ENCODE measurements at regions not wholly inside any gene's neighbourhood (a gene's known extent, or its start where the extent isn't known, plus 50 kb on each side); places are given as distances from the start of the nearest gene placed in this dataset.
"Not testable (repeated sequence)": the region's sequence is repeated elsewhere in the genome, so short reads cannot be mapped to it uniquely, and the experiment has no call there.

DNA sequence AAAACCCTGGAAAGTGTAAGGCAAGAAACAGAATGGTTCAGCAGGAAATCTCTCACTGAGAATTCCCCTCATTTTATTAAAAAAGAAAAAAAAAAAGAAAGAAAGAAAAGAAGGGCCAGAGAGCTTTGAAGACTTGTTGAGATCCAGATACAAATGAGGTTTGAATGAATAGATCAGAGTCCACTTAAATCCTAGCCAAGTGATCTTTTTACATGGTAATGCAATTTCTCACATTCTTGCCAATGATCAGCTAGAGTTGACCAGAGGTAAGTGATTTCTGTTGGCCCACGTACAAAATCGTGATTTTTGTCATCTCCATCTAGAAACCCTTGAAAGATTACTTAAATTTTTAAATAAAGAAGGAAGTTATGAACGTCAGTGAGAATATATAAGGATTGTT lies 261.5 kb upstream of the PCSK5 start:
- DNase-seq: no peak

DNA sequence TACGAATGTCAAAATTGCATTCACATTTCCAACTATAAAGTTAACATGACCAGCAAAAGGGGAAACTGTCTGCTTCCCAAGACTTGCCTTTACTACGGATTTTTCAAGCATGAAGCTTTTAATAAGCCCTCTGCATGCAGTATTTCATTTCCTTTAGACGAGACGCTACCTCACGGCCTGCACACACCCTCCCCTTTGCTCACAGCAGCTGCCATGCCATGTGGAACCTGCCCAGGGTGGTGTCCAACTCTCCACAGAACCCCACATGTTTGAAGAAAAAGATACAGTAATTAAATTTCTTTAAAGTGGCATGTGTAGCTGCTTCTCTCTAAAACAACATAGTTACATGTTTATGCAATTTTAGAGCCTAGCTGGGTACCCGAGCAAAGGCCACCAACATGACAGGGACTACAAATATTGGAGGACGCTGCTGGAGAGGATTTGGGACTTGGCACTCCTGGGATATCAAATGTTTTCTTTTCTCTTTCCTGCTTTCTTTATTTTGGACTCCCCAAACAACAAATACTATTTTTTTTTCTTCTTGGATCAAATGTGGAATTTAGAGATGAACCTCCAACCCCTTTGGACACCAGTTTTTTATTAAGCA lies 256.9 kb upstream of the PCSK5 start:
- DNase-seq: no peak

DNA sequence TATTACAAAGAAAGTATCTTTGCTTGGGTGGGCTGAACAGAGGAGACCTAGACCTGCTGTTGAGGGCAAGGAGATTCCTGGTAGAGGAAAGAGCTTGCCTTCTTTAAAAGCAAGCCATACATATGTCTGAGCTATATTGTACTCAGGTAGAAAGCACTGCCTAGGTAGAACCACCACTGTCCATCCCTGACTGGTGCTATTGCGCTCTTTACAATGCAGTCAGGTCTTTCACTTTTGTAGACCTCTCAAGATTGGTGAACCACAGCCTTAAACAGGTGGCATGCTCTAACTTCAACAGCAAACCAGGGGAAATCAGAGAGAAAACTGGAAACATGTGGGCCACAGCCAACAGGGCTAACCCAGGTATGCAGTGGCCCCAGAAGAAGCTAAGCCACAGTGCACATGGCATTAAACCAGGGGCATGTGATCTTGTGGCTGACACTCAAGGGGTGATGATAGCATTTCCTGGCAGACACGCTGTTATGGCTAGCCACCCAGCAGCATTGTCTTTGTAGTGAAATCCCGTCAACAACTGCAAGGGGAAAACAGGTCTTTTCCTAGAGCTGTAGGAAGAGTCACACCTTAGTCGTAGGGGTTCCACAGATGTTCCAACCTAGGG lies 253.9 kb upstream of the PCSK5 start:
- no peak for DNase-seq

DNA sequence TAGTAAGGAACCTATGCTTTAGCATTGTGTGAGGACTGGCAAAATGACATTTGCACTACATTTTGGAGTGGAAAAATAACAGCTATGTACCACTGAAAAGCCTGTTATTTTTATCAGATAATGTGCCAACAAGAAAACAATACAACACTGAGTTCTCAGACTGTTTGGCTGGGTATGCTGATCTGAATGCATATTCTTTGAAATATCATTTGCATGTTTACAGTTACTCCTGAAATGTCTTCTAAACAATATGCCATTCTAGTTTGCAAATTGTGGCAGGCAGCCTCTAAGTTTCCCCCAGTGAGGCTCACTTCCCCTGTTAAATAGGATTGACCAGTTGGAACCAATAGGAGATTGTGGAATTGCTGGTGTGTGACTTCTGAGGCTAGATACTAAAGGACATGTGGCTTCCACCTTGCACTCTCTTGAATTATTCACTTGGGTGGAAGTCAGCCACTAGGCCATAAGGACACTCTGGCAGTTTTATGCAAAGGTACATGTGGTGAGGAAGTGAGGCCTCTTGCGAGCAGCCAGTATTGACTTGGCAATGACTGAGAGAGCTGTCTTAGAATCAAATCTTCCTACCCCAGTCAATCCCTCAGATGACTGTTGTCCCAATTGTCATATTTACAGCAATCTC lies 250.4 kb upstream of the PCSK5 start:
- no peak for DNase-seq

DNA sequence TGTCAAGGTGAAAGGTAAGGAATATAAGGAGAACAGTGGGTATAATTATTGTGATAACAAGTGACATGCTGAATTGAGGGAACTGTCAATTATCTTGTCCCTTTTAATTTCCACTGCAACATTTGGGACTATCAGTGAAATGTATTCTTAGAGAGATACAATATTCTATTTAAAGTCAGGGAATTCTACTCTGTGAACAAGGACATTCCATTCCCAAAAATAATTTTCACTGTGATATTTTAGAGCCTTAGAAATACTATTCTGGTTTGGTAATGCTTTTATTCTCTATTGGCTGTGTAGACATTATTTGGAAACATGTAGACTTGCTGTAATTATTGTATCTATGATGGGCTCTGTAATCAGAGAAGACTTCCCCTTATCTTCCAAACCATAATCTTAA lies 248.0 kb upstream of the PCSK5 start:
- no peak for DNase-seq

DNA sequence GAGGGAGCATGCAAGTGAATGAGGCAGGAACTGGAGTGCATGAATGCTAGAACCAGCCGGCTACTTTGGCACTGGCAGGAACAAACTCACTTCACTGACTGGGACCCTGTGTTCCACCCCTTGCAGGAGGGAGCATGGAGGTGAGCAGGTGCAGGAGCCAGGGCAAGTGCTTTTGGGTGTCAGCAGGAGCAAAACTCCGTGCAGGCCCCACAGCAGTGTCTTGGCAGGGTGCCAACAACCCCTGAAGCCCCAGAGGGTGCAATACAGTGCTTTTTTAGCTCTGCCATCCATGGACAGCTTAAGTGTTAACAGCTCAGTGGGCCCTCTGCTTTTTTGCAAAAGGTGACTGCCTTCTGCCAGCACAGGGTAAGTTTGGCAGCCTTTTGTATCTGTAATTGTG lies 245.8 kb upstream of the PCSK5 start:
- DNase-seq: no peak

DNA sequence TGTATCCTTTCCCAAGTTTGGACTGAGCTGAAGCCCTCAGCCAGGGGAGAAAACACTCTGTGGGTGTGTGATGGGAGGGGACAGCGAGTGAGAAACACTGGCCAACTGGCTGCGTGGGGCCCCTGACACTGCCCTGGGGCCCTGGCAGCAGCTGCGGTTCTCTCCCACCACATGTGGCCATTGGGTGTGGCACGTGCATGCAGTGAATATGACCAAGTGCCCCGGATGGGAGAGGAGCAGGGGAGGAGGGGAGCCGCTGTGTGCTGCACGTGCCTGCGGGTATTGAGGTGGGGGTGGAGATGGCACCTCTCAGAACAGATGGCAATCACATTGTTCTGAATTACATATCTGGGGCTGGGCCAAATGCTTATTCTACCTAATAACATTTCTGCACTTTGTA lies 242.4 kb upstream of the PCSK5 start:
- DNase-seq: no peak

DNA sequence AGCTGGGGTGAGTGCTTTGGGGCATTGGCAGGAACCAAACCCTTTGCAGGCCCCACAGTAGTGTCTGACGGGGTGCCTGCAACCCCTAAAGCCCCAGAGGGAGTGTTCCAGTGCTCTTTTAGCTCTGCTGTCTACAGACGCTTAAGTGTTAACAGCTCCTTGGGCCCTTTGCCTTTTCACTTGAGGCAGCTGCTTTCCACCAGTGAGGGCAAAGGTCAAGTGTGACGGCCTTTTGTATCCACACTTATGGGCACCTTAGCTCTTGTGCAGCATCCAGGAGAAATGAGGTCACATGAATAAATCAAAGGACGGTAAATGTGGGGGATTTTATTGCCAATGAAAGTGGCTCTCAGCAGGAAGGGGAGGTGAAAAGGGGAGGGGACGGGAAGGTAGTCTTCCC lies 241.4 kb upstream of the PCSK5 start:
- no peak for DNase-seq

DNA sequence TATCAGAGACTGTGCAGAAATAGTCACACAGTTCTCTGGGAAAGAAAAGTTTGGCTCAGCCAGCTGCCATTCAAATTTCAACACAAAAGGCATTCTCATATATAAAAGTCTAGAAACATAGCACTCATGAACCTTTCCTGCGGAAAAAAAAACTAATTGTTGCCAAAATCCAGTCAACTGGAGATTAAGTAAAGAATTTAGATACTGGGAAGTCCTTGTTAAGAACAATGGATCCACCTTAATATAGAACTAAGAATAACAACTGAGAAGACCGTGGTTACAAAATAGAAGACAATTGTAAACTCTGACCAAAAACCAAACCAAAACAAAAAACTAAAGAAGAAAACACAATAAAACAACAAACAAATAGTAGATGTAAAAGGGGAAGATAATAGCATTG lies 238.8 kb upstream of the PCSK5 start:
- no peak for DNase-seq

DNA sequence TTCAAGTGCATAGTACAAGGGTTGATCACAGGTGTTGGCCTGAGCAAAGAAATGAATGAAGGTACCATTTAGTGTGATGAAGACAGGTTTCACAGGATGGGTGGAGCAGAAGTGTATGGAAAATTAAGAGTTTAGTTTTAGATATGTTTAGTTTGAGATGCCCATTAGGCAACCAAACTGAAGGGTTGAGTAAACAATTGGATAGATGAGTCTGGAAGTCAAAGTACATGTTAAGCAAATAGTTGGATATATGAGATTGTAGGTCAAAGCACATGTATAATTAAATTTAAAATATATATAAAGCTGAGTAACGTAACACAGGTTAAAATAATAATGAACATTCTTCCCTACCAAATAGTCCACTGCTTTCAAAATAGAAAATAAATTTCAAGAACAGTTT lies 237.1 kb upstream of the PCSK5 start:
- DNase-seq: no peak

DNA sequence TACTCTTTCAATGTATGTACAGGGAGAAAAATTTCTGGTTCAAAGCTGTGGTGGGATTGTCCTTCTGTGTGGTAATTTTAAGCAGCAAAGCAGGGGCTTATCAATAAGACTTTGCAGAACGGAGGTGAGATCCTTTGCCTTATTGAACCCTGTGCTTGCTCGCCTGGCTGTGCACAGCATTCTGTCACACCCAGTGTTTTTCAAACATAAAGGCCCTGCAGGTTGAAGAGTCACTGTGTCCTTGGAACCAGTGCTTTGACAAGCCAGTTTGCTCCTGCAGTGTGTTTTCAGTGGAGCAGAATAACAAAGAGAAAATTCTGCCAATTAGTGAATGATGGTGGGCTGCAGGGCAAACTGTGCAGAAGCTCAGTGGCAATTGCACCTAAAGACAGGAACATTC lies 236.7 kb upstream of the PCSK5 start:
- DNase-seq: no peak

DNA sequence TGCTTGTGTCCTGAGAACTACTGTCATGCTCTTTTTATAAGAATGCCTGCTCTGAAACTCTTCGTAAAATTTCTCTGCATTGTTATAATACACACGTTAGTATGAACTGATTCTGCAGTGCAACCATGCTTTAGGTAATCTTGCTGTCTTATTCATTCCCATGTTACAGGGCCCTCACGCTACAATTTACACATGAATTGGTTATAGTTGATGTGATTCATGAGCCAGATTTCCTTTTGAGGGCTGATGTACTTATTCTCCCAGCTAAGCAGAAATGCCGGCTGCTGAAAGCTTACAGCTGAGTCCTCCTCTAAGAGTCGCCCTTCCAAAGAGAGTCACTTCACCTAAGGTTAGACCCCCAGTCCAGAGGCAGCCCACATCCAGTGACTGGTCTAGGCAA lies 233.5 kb upstream of the PCSK5 start:
- DNase-seq: no peak

DNA sequence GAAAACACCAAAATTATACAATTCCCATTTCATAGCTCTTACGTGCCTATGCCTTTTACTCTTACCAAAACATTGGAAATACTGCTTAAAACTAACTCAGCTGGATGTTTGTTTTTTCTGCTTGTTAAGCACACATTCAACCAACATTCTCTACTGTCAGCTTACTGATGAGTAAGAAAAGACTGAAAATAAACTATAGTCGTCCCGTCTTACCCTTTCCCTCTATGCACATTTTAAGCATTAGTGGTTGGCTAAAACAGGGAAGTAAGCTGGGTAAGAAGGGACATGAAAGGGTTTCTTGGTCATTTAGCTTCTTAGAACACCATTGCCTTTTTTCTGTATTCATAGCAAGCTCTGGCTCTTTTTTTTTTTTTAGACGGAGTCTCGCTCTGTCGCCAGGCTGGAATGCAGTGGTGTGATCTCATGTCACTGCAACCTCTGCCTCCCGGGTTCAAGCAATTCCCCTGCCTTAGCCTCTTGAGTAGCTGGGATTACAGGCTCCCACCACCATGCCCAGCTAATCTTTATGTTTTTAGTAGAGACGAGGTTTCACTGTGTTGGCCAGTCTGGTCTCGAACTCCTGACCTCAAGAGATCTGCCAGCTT lies 232.1 kb upstream of the PCSK5 start:
- DNase-seq: no peak

DNA sequence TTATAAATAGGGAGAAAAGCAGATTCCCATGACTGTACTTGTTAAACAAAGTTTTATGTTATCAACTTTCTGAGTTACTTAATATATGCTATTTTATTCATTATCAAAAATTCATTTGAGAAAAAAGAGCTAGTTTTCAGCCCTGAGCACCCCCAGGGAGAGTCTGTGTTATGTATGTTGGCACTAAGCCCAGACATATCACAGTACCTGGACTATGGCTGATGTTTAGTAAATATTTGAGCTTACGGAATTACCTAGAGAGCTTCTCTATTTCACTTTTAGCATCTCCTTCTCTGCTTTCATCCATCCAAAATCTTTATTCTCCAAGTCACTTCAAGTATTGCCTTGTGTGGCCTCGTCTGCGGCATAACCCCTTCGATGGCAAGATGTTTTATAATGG lies 225.9 kb upstream of the PCSK5 start:
- peak; percentile 46 for DNase-seq

DNA sequence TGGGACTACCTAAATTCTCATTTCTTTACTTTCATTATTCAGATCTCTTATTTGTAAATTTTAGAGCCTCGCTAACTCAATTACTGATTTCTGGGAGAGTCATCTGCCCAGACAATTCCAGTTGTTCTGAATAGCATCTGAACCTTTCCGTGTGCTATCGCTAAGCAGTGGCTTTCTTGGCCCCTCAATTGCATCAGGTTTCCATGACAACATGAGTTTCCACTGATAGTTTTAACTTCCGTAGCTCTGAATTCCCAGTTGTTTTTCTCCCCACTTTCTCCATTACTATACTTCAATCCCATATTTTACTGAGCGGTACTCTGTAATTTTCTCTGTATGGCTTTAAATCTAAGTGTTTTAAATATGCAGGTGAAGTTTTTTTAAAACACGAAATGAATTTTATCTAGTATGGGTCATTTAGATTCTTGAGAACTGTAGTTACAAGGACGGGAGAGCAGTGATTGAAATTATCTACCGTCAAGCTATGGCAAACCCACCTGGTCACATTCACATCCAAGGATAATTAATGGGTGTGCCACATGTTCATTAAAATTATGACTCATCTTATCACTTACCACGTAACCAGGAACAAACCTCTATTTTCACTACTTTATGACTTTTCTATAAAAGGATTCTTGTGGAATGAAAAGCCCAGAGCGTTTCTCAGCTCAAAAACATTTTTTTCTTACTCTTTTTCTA lies 223.5 kb upstream of the PCSK5 start:
- no peak for DNase-seq

DNA sequence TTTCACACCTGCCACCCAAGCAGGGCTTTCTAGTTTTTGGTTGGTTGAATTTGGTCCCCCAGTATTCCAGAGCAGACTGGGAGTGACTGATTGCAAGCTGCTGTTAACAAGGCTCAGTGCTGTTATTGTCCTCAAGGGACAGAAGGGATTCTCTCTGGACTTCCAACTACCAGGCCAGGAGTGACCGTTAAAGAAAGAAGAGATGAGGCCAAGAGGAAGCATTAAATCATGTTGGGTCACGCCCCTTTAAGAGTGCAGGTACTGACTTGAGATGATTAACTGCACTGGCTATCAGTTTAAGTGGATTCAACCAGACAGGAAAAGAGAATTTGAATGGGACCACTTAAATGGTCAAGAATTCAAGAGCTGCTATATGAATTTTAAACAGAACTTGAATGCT lies 220.8 kb upstream of the PCSK5 start:
- no peak for DNase-seq

DNA sequence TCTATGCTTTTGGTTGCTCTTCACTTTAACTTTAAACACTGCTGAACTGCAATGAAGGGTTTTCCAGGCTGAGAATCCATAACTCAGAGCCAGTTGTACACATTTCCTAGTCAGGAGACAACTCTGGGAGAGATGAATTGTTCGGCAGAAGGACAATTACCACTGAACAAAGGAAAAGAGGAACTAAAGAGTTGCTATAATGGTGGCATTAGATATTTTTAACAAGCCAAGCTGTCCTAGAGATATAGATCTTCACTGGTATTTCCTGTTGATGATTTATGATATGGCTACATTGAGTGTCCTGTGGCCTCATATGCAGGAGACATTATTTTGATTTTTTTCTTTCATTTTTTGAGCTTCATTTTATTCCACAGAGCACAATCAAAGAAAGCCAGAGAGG lies 219.1 kb upstream of the PCSK5 start:
- DNase-seq: no peak

DNA sequence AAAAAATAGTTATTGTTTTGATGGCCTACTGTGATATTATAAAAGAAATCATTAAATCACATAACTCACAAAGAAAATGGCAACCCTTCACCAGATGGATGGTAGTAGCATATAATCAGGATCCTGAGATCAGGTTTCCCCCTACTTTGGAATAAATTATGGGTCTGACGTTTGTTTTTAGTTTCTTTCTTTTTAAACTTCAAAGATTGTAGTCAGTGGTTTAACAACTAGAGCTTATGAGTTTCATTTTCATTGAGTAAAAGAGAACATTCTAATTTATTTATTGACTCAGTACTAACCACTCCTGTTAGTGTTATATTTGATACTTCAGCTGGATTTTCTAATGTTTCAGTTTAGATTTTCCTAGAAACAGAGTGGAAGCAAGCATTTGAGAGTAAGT lies 218.0 kb upstream of the PCSK5 start:
- peak; percentile 45 for DNase-seq

DNA sequence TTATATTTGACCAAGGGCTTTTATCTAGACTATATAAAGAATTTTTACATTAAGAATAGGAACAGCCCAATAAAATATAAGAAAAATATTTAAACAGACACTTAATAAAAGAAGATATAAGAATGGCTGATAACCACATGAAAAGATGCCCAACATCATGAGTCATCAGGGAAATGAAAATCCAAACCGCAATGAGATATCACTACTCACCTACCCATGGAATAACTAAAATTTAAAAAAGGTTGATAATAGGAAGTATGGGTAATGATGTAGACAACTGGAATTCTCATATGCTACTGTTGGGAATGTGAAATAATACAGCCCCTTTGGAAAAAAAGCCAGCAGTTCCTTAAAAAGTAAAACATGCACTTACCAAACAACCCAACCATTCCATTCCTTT lies 206.9 kb upstream of the PCSK5 start:
- DNase-seq: no peak

DNA sequence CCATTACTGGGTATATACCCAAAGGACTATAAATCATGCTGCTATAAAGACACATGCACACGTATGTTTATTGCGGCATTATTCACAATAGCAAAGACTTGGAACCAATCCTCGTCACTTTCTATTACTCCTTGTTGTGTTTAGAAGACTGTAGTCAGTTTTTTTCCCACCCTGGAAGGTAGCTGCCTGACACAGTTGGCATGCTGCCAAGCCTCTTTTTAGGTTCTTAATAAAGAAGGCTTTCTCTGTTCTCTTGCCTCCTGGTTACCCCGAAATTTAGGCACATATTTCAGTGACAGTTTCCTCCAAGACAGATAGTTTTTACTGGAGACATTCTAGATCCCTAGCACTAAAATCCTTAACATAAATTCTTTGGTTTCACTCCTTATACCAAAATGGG lies 205.4 kb upstream of the PCSK5 start:
- DNase-seq: no peak

DNA sequence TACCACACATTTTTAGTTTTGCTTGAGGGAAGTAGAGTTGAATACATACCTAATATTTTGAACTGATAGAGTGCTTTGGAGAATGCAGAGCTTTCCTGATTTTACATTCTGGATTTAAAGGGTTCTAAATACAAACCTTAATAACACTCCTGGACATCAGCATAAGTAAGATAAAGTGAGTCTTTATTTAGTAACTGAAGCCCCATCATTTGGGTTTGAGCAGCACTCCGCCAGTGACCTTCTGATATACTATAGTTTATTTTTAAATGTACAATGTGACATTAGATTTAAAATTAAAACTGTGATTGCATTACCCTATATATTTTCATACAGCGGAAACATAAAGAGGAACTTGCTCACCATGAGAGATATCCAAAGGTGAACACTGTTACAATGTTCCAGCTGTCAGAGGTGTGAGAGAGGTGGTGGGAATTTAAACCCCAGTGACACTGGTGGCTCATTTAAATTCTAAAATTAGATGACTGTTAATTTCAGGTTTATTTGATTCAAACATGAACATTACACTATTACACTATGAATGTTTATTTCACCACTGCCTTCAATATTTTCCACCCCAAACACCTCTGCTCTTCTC lies 203.0 kb upstream of the PCSK5 start:
- no peak for DNase-seq

DNA sequence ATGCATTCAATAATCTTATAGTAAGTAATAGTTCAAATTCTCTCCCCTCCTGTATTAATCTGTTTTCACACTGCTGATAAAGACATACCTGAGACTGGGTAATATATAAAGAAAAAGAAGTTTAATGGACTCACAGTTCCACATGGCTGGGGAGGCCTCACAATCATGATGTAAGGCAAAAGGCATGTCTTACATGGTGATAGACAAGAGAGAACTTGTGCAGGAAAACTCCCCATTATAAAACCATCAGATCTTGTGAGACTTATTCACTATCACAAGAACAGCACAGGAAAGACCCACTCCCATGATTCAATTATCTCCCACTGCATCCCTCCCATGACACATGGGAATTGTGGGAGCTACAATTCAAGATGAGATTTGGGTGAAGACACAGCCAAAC lies 199.9 kb upstream of the PCSK5 start:
- not testable (repeated sequence) for DNase-seq

DNA sequence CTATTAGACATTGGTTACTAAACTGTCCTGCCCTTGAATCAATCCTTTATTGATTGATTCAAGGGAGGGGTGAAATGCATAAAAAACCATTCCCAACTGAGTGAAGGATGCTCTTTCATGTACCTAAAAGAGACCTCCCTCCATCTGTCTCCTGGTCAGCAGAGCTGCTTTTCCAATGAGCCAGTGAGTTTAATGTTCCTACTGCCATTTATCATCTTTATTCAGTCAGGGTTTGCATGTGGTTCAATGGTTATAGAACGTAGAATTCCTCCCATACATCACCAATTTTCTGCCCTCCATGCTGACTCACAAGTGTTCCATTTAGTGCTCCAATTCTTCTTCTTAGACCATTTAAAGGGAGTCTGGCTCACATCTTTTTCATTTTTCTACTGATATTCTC lies 199.1 kb upstream of the PCSK5 start:
- DNase-seq: no peak

DNA sequence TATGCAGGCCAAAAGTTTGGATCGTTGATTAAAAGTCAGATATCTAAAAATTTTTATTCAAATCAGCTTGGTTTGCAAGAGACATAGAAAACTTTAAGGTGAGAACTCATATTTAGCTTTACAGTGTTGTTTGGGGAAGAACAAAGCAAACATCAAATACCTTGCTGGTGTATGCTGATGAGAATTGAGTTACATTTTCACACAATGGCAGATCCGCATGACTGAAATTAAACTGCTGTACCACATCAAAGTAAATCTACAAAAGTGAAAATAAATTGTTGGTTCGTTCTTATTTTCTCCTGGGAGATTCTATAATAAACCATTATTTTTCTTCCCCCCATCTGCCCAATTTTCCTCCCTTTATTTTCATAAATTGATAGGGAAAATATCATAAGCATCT lies 198.2 kb upstream of the PCSK5 start:
- DNase-seq: no peak
